A549 (cell line): ENCODE measurements at regions not wholly inside any gene's neighbourhood (a gene's known extent, or its start where the extent isn't known, plus 50 kb on each side); places are given as distances from the start of the nearest gene placed in this dataset.

ENCODE experiments used
- ATAC-seq, 2 experiments: fragments of 200-7000 bp in 1 of 2; fragments of >200 bp in 1 of 2; cut with Nextera tagmentation in 1 of 2; cut with Tn5 transposase in 1 of 2; 3 replicates each; pipeline versions ENCODE4 v1.8.0 to v1.9.1; 2018 to 2020; ENCODE audit warnings: mild to moderate bottlenecking in 1 of 2, moderate library complexity in 1 of 2
- CTCF ChIA-PET: fragments of 300-600 bp; sonication (Branson Sonifier 250); formaldehyde crosslinking; extraction: SDS; loops from one replicate; lab custom pipeline; 2021; ENCODE audit warnings: antibody characterized with exemption, inconsistent platforms; lab: Yijun Ruan, JAX
- POLR2A ChIA-PET: fragments of 350-600 bp; formaldehyde crosslinking; extraction: SDS; loops from one replicate; lab custom pipeline; 2021; ENCODE audit warnings: antibody characterized with exemption, inconsistent platforms; lab: Yijun Ruan, JAX
- DNase-seq, 2 experiments: peaks; one replicate each; pipeline versions ENCODE4 v3.0.0 to v3.0.0-alpha.2; 2011 to 2016; ENCODE audit warnings: low read depth in 1 of 2, low spot score in 1 of 2
- FAIRE-seq: peaks from 2 replicates; lab custom pipeline; 2011; peaks lifted over from hg19 to GRCh38; lab: Jason Lieb, UNC
- H3K27ac ChIP-seq, 2 experiments: fragments of >200 bp; sonication (Bioruptor Twin); formaldehyde crosslinking; 3 replicates each; pipeline ENCODE4 v1.5.1; 2016 to 2017
- H3K4me1 ChIP-seq: fragments of >200 bp; sonication (Bioruptor Twin); formaldehyde crosslinking; 3 replicates; pipeline ENCODE4 v1.6.1; 2016
- H3K4me2 ChIP-seq: fragments of >200 bp; sonication (Bioruptor Twin); formaldehyde crosslinking; 3 replicates; pipeline ENCODE4 v1.6.1; 2016
- H3K4me3 ChIP-seq: fragments of >200 bp; sonication (Bioruptor Twin); formaldehyde crosslinking; 3 replicates; pipeline ENCODE4 v1.5.1; 2016
- H3K9me3 ChIP-seq: fragments of >200 bp; sonication (Bioruptor Twin); formaldehyde crosslinking; 3 replicates; pipeline ENCODE4 v1.6.1; 2016
- CBX8 ChIP-seq: fragments of 200-600 bp; sonication (generic); IDR thresholded peaks from 2 replicates; pipeline ENCODE4 v1.6.1; 2016
- CHD4 ChIP-seq: fragments of 200-600 bp; sonication (generic); IDR thresholded peaks from 2 replicates; pipeline ENCODE4 v1.6.1; 2016; ENCODE audit warnings: antibody characterized with exemption, mild to moderate bottlenecking, borderline replicate concordance
- HDAC2 ChIP-seq: fragments of 200-600 bp; sonication (generic); IDR thresholded peaks from 2 replicates; pipeline ENCODE4 v1.6.1; 2016
- HEYL ChIP-seq: fragments of 250-450 bp; sonication (Bioruptor Pico); IDR thresholded peaks from 2 replicates; pipeline ENCODE4 v1.8.0; 2021; ENCODE audit warnings: mild to moderate bottlenecking, moderate library complexity
- HOXA7 ChIP-seq: fragments of 250-450 bp; sonication (Bioruptor Pico); IDR thresholded peaks from 2 replicates; pipeline ENCODE4 v1.5.0; 2020; ENCODE audit warnings: mild to moderate bottlenecking, moderate library complexity
- HOXB13 ChIP-seq: fragments of 250-450 bp; sonication (Bioruptor Pico); IDR thresholded peaks from 2 replicates; pipeline ENCODE4 v1.5.0; 2020; ENCODE audit warnings: low read depth, mild to moderate bottlenecking, moderate library complexity
- HOXB5 ChIP-seq: fragments of 250-450 bp; sonication (Bioruptor Pico); IDR thresholded peaks from 2 replicates; pipeline ENCODE4 v1.5.0; 2020; ENCODE audit warnings: mild to moderate bottlenecking, moderate library complexity
- KDM1A ChIP-seq: fragments of 200-600 bp; sonication (generic); IDR thresholded peaks from 2 replicates; pipeline ENCODE4 v1.6.1; 2016; ENCODE audit warnings: low read depth, mild to moderate bottlenecking
- KDM5A ChIP-seq: fragments of 200-600 bp; sonication (generic); IDR thresholded peaks from 2 replicates; pipeline ENCODE4 v1.6.1; 2016; ENCODE audit warnings: antibody characterized with exemption, mild to moderate bottlenecking
- MYC ChIP-seq: IDR thresholded peaks from 2 replicates; pipeline ENCODE4 v1.6.1; 2012; ENCODE audit warnings: mild to moderate bottlenecking, inconsistent platforms, low read length, improper control_type of control experiment, borderline replicate concordance
- NFE2L2 ChIP-seq: fragments of 150-350 bp; conservative IDR thresholded peaks from 2 replicates; pipeline ENCODE4 v1.6.1; 2014; ENCODE audit warnings: low read length
- POLR2A ChIP-seq: IDR thresholded peaks from 2 replicates; pipeline ENCODE4 v1.6.1; 2012; ENCODE audit warnings: mild to moderate bottlenecking, low read length
- RAD21 ChIP-seq, 2 experiments: fragments of >200 bp in 1 of 2; sonication (Bioruptor Twin) in 1 of 2; formaldehyde crosslinking in 1 of 2; IDR thresholded peaks in 1 of 2; conservative IDR thresholded peaks in 1 of 2; 2 replicates in 1 of 2; 3 replicates in 1 of 2; pipeline ENCODE4 v1.6.1; 2012 to 2018; ENCODE audit warnings: inconsistent platforms in 1 of 2
- RARB ChIP-seq: fragments of 250-450 bp; sonication (Bioruptor Pico); IDR thresholded peaks from 2 replicates; pipeline ENCODE4 v1.8.0; 2021; ENCODE audit warnings: mild to moderate bottlenecking, moderate library complexity
- RNF2 ChIP-seq: fragments of 200-600 bp; sonication (generic); IDR thresholded peaks from 2 replicates; pipeline ENCODE4 v1.6.1; 2016; ENCODE audit warnings: low read depth, mild to moderate bottlenecking, antibody characterized with exemption, moderate library complexity, borderline replicate concordance
- TFCP2L1 ChIP-seq: fragments of 250-450 bp; sonication (Bioruptor Pico); IDR thresholded peaks from 2 replicates; pipeline ENCODE4 v1.5.0; 2021; ENCODE audit warnings: mild to moderate bottlenecking
- TP53 ChIP-seq: fragments of 250-450 bp; sonication (Bioruptor Pico); IDR thresholded peaks from 2 replicates; pipeline ENCODE4 v1.5.0; 2021; ENCODE audit warnings: mild to moderate bottlenecking, moderate library complexity
- ZFP36 ChIP-seq: fragments of 450-650 bp; IDR thresholded peaks from 2 replicates; pipeline ENCODE4 v1.6.1; 2014; ENCODE audit warnings: borderline replicate concordance; ENCODE audit not compliant: partially characterized antibody
- ZNF302 ChIP-seq: fragments of 250-450 bp; sonication (Bioruptor Pico); IDR thresholded peaks from 2 replicates; pipeline ENCODE4 v1.9.0; 2021; ENCODE audit warnings: inconsistent platforms, mild to moderate bottlenecking, moderate library complexity
- WGBS: methylation state at CpG from one replicate; pipeline ENCODE4 v1.1.6; 2017; ENCODE audit errors: missing lambda C conversion rate; 5-methylcytosine and 5-hydroxymethylcytosine counted together
- TF ChIP-seq, protein P1 (sequence below): fragments of 250-450 bp; sonication (Bioruptor Pico); IDR thresholded peaks from 2 replicates; pipeline ENCODE4 v1.5.0; 2021; ENCODE audit warnings: mild to moderate bottlenecking, moderate library complexity, borderline replicate concordance
- TF ChIP-seq, protein P2 (sequence below): fragments of 150-350 bp; IDR thresholded peaks from 2 replicates; pipeline ENCODE4 v1.6.1; 2014; ENCODE audit warnings: low read depth, mild to moderate bottlenecking, low read length
- TF ChIP-seq, protein P3 (sequence below): fragments of 450-650 bp; IDR thresholded peaks from 2 replicates; pipeline ENCODE4 v1.6.1; 2014; ENCODE audit warnings: antibody characterized with exemption
- TF ChIP-seq, protein P4 (sequence below): fragments of 200-600 bp; sonication (generic); IDR thresholded peaks from 2 replicates; pipeline ENCODE4 v1.6.1; 2016; ENCODE audit warnings: antibody characterized with exemption, mild to moderate bottlenecking, moderate library complexity

DNA sequence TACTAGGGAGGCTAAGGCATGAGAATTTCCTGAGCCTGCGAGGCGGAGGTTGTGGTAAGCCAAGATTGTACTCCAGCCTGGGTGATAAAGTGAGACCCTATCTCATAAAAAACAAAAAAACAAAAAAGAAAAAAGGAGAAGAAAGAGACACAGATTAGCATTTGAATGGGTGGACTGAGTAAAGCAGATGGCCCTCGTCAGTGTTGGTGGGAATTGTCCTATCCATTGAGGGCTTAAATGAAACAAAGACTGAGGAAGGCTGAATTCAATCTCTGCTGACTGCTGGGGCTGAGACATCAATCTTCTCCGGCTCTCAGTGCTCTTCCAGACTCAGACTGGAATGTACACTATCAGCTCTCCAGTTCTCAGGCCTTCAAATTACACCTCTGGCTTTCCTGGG, 136.8 kb downstream of the SLC7A11 start:
- no peak overlapping the region for H3K4me2 ChIP-seq
- H3K9me3 ChIP-seq = no peaks in the 10 kb centered on the region
- no peaks in the 10 kb centered on the region for H3K4me1 ChIP-seq
- no peak overlapping the region for H3K27ac ChIP-seq
- WGBS = 77% methylated on average over 4 of the region's 4 CpGs
- FAIRE-seq = no peak
- TF ChIP-seq, protein P1, sequence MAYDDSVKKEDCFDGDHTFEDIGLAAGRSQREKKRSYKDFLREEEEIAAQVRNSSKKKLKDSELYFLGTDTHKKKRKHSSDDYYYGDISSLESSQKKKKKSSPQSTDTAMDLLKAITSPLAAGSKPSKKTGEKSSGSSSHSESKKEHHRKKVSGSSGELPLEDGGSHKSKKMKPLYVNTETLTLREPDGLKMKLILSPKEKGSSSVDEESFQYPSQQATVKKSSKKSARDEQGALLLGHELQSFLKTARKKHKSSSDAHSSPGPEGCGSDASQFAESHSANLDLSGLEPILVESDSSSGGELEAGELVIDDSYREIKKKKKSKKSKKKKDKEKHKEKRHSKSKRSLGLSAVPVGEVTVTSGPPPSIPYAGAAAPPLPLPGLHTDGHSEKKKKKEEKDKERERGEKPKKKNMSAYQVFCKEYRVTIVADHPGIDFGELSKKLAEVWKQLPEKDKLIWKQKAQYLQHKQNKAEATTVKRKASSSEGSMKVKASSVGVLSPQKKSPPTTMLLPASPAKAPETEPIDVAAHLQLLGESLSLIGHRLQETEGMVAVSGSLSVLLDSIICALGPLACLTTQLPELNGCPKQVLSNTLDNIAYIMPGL (CRISPR knock-in tag) = no peak
- TF ChIP-seq TFCP2L1 (CRISPR knock-in tag) (no peak), HEYL (CRISPR knock-in tag) (no peak), RARB (CRISPR knock-in tag) (no peak)
- H3K4me3 ChIP-seq = no peak overlapping the region
- no peak for DNase-seq
- POLR2A ChIA-PET = no interaction called here
- CTCF ChIA-PET = no interaction called here
- ATAC-seq = no peak

DNA sequence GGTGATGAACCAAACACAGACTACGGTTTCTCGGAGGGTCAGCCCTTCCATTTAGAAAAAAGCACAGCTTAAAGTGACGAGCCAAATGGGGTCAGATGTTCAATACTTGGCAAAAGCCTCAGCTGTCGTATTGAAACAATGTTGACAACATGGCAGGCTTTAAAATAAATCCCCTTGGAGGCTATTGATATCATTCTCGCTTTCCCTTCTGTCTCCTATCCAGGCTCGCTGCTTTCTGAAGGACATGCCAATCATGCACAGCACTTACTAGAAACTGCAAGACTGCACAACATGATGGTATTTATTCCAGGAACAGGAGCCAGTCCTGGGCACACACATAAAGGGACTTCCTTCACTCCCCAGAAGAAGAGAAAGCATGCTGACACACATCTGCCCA, 137.9 kb downstream of the SLC7A11 start:
- no peak for ATAC-seq
- no peak for FAIRE-seq
- CTCF ChIA-PET = interaction anchor here (1.2 to 1.8 kb wide), 2 partner anchors 10 to 14 kb away, joined by 4 to 6 read pairs; no protein-coding TSS in a partner anchor
- no peak overlapping the region for H3K27ac ChIP-seq
- no peak for TF ChIP-seq RARB (CRISPR knock-in tag)
- TF ChIP-seq, protein P2, sequence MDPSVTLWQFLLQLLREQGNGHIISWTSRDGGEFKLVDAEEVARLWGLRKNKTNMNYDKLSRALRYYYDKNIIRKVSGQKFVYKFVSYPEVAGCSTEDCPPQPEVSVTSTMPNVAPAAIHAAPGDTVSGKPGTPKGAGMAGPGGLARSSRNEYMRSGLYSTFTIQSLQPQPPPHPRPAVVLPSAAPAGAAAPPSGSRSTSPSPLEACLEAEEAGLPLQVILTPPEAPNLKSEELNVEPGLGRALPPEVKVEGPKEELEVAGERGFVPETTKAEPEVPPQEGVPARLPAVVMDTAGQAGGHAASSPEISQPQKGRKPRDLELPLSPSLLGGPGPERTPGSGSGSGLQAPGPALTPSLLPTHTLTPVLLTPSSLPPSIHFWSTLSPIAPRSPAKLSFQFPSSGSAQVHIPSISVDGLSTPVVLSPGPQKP = no peak
- TF ChIP-seq MYC = no peak
- TF ChIP-seq POLR2A = no peak
- POLR2A ChIA-PET = no interaction called here
- H3K4me2 ChIP-seq = no peak overlapping the region
- no peaks in the 10 kb centered on the region for H3K4me1 ChIP-seq
- H3K4me3 ChIP-seq = no peak overlapping the region
- WGBS = 80% methylated on average over 6 of the region's 6 CpGs
- H3K9me3 ChIP-seq = no peaks in the 10 kb centered on the region
- DNase-seq = no peak

DNA sequence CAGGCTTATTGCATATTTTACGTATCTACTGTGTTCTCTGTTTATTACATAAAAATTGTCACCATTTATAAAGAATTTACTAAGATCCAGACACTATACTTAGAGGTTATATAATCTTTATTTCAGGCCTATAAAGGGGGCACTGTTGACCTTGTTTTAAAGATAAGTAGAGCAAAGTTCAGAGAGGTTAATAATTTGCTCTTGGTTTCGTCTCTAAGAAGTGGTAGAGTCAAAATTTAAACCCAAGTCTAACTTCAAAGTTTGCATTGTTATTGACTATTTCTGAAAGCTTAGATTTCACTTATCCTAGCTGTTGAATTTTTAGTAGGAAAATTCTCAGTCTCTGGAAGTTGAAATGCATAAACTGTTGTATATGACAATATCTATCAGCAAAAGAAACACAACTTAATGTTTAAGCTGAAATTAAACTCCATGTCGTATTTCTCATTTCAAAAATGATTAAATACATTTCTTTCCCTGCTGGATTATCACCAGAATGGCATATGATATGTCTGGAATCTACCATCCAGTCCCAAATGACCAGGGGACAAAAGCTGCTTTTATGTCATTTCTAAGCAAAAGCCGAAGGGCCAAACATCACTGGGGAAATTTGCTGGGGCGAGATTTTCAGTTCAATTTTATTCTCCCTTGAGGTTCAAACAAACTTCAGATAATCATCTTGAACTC, 138.4 kb downstream of the SLC7A11 start:
- ATAC-seq (no peak), DNase-seq (no peak), FAIRE-seq (no peak)
- H3K27ac ChIP-seq = no peak overlapping the region
- TF ChIP-seq CBX8 (no peak), HOXA7 (CRISPR knock-in tag) (no peak), TP53 (no peak), HDAC2 (no peak), RARB (CRISPR knock-in tag) (no peak), HOXB13 (no peak), CHD4 (no peak), ZFP36 (no peak), RAD21 (conservative IDR thresholded peaks at IDR 0.05 in 1 of 2, IDR thresholded peaks at IDR 0.05 in 1 of 2) (no peak), KDM5A (no peak), ZNF302 (CRISPR knock-in tag) (no peak), NFE2L2 (no peak), HEYL (CRISPR knock-in tag) (no peak), HOXB5 (no peak), POLR2A (no peak), KDM1A (no peak), RNF2 (no peak)
- TF ChIP-seq, protein P3, sequence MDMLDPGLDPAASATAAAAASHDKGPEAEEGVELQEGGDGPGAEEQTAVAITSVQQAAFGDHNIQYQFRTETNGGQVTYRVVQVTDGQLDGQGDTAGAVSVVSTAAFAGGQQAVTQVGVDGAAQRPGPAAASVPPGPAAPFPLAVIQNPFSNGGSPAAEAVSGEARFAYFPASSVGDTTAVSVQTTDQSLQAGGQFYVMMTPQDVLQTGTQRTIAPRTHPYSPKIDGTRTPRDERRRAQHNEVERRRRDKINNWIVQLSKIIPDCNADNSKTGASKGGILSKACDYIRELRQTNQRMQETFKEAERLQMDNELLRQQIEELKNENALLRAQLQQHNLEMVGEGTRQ = no peak
- TF ChIP-seq, protein P4, sequence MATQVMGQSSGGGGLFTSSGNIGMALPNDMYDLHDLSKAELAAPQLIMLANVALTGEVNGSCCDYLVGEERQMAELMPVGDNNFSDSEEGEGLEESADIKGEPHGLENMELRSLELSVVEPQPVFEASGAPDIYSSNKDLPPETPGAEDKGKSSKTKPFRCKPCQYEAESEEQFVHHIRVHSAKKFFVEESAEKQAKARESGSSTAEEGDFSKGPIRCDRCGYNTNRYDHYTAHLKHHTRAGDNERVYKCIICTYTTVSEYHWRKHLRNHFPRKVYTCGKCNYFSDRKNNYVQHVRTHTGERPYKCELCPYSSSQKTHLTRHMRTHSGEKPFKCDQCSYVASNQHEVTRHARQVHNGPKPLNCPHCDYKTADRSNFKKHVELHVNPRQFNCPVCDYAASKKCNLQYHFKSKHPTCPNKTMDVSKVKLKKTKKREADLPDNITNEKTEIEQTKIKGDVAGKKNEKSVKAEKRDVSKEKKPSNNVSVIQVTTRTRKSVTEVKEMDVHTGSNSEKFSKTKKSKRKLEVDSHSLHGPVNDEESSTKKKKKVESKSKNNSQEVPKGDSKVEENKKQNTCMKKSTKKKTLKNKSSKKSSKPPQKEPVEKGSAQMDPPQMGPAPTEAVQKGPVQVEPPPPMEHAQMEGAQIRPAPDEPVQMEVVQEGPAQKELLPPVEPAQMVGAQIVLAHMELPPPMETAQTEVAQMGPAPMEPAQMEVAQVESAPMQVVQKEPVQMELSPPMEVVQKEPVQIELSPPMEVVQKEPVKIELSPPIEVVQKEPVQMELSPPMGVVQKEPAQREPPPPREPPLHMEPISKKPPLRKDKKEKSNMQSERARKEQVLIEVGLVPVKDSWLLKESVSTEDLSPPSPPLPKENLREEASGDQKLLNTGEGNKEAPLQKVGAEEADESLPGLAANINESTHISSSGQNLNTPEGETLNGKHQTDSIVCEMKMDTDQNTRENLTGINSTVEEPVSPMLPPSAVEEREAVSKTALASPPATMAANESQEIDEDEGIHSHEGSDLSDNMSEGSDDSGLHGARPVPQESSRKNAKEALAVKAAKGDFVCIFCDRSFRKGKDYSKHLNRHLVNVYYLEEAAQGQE = no peak
- H3K9me3 ChIP-seq = no peaks in the 10 kb centered on the region
- no peak overlapping the region for H3K4me2 ChIP-seq
- 67% methylated on average over 5 of the region's 5 CpGs for WGBS
- no peak overlapping the region for H3K4me3 ChIP-seq
- ChIA-PET POLR2A (no interaction called here), CTCF (interaction anchor here (1.2 to 1.8 kb wide), 2 partner anchors 9 to 13 kb away, joined by 4 to 6 read pairs; no protein-coding TSS in a partner anchor)
- H3K4me1 ChIP-seq = no peaks in the 10 kb centered on the region
